Fibroblast of pulmonary artery (primary cell): ENCODE measurements at regions not wholly inside any gene's neighbourhood (a gene's known extent, or its start where the extent isn't known, plus 50 kb on each side); places are given as distances from the start of the nearest gene placed in this dataset.
A peak's percentile ranks its signal among the peaks of the same experiment; 100 is the strongest.

ENCODE experiments used
- DNase-seq: peaks from one replicate; pipeline ENCODE4 v3.0.0-alpha.2; 2010; ENCODE audit warnings: low read depth
- H3K4me3 ChIP-seq: replicated peaks from 2 replicates; pipeline ENCODE4 v1.5.1; 2011; ENCODE audit warnings: low read depth, mild to moderate bottlenecking, control low read depth, low read length, moderate library complexity
- CTCF ChIP-seq: IDR thresholded peaks from 2 replicates; pipeline ENCODE4 v1.5.1; 2011; ENCODE audit warnings: mild to moderate bottlenecking, control low read depth, low read length, inconsistent platforms; ENCODE audit errors: missing control alignments

- DNase-seq = no peak
- no peak overlapping the region for H3K4me3 ChIP-seq
- no peak for TF ChIP-seq CTCF
Observed at GRCh38 chr22:27681037-27681436, 120.5 kb downstream of the MN1 start.

GRCh38 chr22:27682437-27682836, 119.1 kb downstream of the MN1 start:
- peak; percentile 28 for TF ChIP-seq CTCF
- H3K4me3 ChIP-seq = no peak overlapping the region
- DNase-seq = no peak

DNA sequence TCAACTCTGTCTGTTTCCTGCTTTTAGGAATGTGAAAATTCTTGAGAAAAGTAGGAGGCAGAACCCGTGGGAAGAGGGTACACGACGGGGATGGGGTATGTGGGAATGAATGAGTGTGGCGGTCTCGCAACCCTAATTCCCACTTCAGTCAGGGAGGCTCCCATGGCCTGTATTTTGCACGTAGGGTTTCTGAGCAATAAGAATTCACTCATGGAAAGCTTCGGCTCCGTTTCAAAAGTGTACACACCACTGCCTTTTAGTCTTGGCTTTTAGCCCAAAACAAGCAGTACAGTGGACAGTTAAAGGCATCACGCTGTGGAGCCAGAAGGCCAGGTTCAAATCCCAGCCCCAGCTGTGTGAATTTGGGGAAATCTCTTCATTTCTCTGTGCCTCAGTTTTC, 116.7 kb downstream of the MN1 start:
- no peak overlapping the region for H3K4me3 ChIP-seq
- DNase-seq = peak; percentile 39
- no peak for TF ChIP-seq CTCF

DNA sequence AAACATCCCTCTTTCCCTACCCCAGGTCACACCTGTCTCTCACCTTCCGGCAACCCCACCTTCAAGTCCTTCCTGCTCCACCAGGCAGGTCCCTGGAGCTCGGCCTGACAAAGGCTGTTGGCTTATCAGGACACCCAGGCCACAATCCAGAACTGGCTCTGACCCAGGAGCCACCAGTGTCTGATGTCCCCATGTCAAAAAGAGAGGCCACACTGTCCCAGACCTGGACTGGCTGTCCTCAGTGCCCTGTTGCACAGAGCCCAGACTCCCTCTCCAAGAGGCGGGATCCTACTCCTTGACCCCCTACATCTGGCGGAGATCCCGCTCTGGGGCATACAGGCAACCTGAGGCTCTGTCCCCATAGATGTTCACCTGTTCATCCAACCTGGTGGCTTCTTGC, 116.0 kb downstream of the MN1 start:
- no peak for DNase-seq
- no peak overlapping the region for H3K4me3 ChIP-seq
- no peak for TF ChIP-seq CTCF

DNA sequence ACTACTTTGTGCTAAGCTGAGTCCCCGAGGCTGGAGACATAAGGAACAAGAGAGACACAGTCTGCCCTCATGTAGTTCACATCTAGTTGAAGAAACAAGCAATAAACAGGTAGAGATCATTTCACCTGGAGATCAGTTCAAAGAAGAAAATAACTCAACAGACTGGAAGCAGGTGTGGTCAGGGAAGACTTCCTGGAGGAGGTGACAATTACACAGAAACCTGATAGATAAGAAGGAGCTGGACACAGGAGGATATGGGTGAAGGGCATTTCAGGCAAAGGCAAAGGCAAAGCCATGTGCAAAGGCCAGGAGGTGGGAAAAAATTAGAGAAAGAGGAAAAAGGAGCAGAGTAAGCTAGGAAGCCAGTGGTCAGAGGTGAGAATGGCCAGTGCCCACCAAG, 115.6 kb downstream of the MN1 start:
- DNase-seq = no peak
- no peak overlapping the region for H3K4me3 ChIP-seq
- no peak for TF ChIP-seq CTCF

GRCh38 chr22:27686534-27686933, 115.0 kb downstream of the MN1 start:
- no peak overlapping the region for H3K4me3 ChIP-seq
- DNase-seq = peak; percentile 93
- no peak for TF ChIP-seq CTCF

GRCh38 chr22:27687984-27688545, 113.5 kb downstream of the MN1 start:
- no peak overlapping the region for H3K4me3 ChIP-seq
- no peak for TF ChIP-seq CTCF
- DNase-seq = no peak
